K562 (cell line): ENCODE measurements at regions not wholly inside any gene's neighbourhood (a gene's known extent, or its start where the extent isn't known, plus 50 kb on each side); places are given as distances from the start of the nearest gene placed in this dataset.

Experiments
- CTCF ChIP-seq, 3 experiments: IDR thresholded peaks in 2 of 3; conservative IDR thresholded peaks in 1 of 3; 2 replicates each; pipeline ENCODE4 v1.5.1; 2011 to 2012; ENCODE audit warnings: low read length in 3 of 3, mild to moderate bottlenecking in 3 of 3, control low read depth in 2 of 3, improper control_type of control experiment in 1 of 3, inconsistent platforms in 1 of 3, low read depth in 1 of 3, mixed read lengths in 1 of 3, moderate library complexity in 1 of 3; ENCODE audit not compliant: insufficient read depth in 2 of 3
- FOXA1 ChIP-seq: fragments of 450-650 bp; IDR thresholded peaks from 2 replicates; pipeline ENCODE4 v1.6.1; 2016; ENCODE audit warnings: mild to moderate bottlenecking, borderline replicate concordance
- GTF2F1 ChIP-seq: IDR thresholded peaks from 2 replicates; pipeline ENCODE4 v1.6.1; 2011; ENCODE audit warnings: low read depth, low read length, improper control_type of control experiment
- SP2 ChIP-seq: IDR thresholded peaks from 2 replicates; pipeline ENCODE4 v1.6.1; 2011; ENCODE audit warnings: mild to moderate bottlenecking, low read depth, low read length, moderate library complexity; ENCODE audit not compliant: poor library complexity, severe bottlenecking; ENCODE audit errors: extremely low read depth
- U2AF2 ChIP-seq: fragments of 200-400 bp; formaldehyde crosslinking; optimal IDR thresholded peaks from 2 replicates; pipeline ENCODE3; 2017; ENCODE audit warnings: low read depth, mild to moderate bottlenecking, low read length
- ZBTB33 ChIP-seq: sonication (generic); formaldehyde crosslinking; IDR thresholded peaks from 2 replicates; pipeline ENCODE4 v1.8.1; 2023; ENCODE audit warnings: mild to moderate bottlenecking, missing genetic modification reagents

GRCh38 chr10:124286621-124287020, 132.1 kb downstream of the OAT start:
- TF ChIP-seq SP2 (no peak), CTCF (IDR thresholded peaks at IDR 0.05 in 2 of 3, conservative IDR thresholded peaks at IDR 0.05 in 1 of 3; ENCODE audit: insufficient read depth in 2 of 3, low read depth in 1 of 3, low read length in 3 of 3) (no peak), FOXA1 (no peak), ZBTB33 (CRISPR knock-in tag) (no peak), GTF2F1 (no peak), U2AF2 (no peak)
